ENCODE measurements at regions not wholly inside any gene's neighbourhood (a gene's known extent, or its start where the extent isn't known, plus 50 kb on each side); places are given as distances from the start of the nearest gene placed in this dataset.

- TF ChIP-seq EZH2 (IDR thresholded peaks at IDR 0.05; ENCODE audit: low read depth, unreplicated experiment) (no peak), ZNF462 (CRISPR knock-in tag; IDR thresholded peaks at IDR 0.05) (no peak), ZNF331 (CRISPR knock-in tag; IDR thresholded peaks at IDR 0.05; ENCODE audit: low read depth) (no peak)
- TF ChIP-seq, protein P1, sequence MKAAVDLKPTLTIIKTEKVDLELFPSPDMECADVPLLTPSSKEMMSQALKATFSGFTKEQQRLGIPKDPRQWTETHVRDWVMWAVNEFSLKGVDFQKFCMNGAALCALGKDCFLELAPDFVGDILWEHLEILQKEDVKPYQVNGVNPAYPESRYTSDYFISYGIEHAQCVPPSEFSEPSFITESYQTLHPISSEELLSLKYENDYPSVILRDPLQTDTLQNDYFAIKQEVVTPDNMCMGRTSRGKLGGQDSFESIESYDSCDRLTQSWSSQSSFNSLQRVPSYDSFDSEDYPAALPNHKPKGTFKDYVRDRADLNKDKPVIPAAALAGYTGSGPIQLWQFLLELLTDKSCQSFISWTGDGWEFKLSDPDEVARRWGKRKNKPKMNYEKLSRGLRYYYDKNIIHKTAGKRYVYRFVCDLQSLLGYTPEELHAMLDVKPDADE (IDR thresholded peaks at IDR 0.05) = no peak
These were observed 82.9 kb downstream of the CLDN1 start (continued) for GRCh38 chr3:190239325-190239724.

- Histone ChIP-seq H3K4me3 (no peak overlapping the region), H3K36me3 (ENCODE audit: insufficient read depth) (no peaks in the 10 kb centered on the region), H4K20me1 (replicated peaks; ENCODE audit: insufficient read depth) (no peaks in the 10 kb centered on the region), H3K4me1 (ENCODE audit: insufficient read depth) (no peaks in the 10 kb centered on the region), H3K79me2 (replicated peaks; ENCODE audit: insufficient read depth) (no peaks in the 10 kb centered on the region), H3F3A (replicated peaks; ENCODE audit: low read depth) (no peaks in the 10 kb centered on the region), H2AFZ (peak overlapping the region; percentile 61; the same call in 1 of the 2 replicates), H3K27ac (ENCODE audit: low read depth) (no peak overlapping the region), H3K4me2 (no peak overlapping the region), H3K27me3 (ENCODE audit: insufficient read depth) (no peaks in the 10 kb centered on the region), H3K9me2 (ENCODE audit: insufficient read depth) (no peaks in the 10 kb centered on the region; the same call in 1 of the 2 replicates)
- H3K36me3 Mint-ChIP-seq (ENCODE audit: low read depth) = peaks cover 8% of the 10 kb centered on the region
- no peak overlapping the region for H3K27ac Mint-ChIP-seq
- ATAC-seq (no peak; the same call in 1 of the 3 replicates), DNase-seq (ENCODE audit: low spot score) (peak; percentile 10)
- H3K27me3 Mint-ChIP-seq (ENCODE audit: insufficient read depth, low read depth, poor library complexity) = no peaks in the 10 kb centered on the region
- H3K4me1 Mint-ChIP-seq = no peaks in the 10 kb centered on the region
- peaks cover 24% of the 10 kb centered on the region; the same call in 2 of the 3 replicates for H3K9me3 Mint-ChIP-seq
- no peak overlapping the region for H3K4me3 Mint-ChIP-seq
- TF ChIP-seq, protein P2, sequence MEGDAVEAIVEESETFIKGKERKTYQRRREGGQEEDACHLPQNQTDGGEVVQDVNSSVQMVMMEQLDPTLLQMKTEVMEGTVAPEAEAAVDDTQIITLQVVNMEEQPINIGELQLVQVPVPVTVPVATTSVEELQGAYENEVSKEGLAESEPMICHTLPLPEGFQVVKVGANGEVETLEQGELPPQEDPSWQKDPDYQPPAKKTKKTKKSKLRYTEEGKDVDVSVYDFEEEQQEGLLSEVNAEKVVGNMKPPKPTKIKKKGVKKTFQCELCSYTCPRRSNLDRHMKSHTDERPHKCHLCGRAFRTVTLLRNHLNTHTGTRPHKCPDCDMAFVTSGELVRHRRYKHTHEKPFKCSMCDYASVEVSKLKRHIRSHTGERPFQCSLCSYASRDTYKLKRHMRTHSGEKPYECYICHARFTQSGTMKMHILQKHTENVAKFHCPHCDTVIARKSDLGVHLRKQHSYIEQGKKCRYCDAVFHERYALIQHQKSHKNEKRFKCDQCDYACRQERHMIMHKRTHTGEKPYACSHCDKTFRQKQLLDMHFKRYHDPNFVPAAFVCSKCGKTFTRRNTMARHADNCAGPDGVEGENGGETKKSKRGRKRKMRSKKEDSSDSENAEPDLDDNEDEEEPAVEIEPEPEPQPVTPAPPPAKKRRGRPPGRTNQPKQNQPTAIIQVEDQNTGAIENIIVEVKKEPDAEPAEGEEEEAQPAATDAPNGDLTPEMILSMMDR (conservative IDR thresholded peaks at IDR 0.05; ENCODE audit: low read depth in 2 of 2) = no peak
- TF ChIP-seq, protein P1 (IDR thresholded peaks at IDR 0.05) = no peak
- TF ChIP-seq NANOG (IDR thresholded peaks at IDR 0.05; ENCODE audit: borderline replicate concordance) = no peak
- no peak for TF ChIP-seq EZH2 (IDR thresholded peaks at IDR 0.05; ENCODE audit: low read depth, unreplicated experiment)
These were observed 83.4 kb downstream of the CLDN1 start for GRCh38 chr3:190238871-190239270.
